Tibial nerve (tissue), 4 donors: ENCODE measurements at regions not wholly inside any gene's neighbourhood (a gene's known extent, or its start where the extent isn't known, plus 50 kb on each side); places are given as distances from the start of the nearest gene placed in this dataset.

Source experiments
- CTCF ChIP-seq, 5 experiments: fragments of 200-600 bp in 3 of 5; fragments of 450-650 bp in 2 of 5; sonication (generic) in 3 of 5; IDR thresholded peaks; one replicate each; pipeline ENCODE4 v1.5.1; 2016 to 2019; ENCODE audit warnings: antibody characterized with exemption in 5 of 5, mild to moderate bottlenecking in 3 of 5, moderate library complexity in 2 of 5
- EP300 ChIP-seq, 2 donors: sonication (generic); formaldehyde crosslinking; IDR thresholded peaks; one replicate each; pipeline ENCODE4 v1.6.1; 2017; ENCODE audit warnings: antibody characterized with exemption in 2 of 2, mild to moderate bottlenecking in 1 of 2

- no peak for TF ChIP-seq CTCF (IDR thresholded peaks at IDR 0.05)
- no peak for TF ChIP-seq EP300 (IDR thresholded peaks at IDR 0.05)
Observed at GRCh38 chr3:117647435-117647834, 937.9 kb downstream of the TUSC7 start.
